Stimulated activated CD8-positive, alpha-beta memory T cell treated with anti-CD3 and anti-CD28 coated beads, Interleukin-4, amount 100 ng/mL, for 24 hours (primary cell): ENCODE measurements at regions not wholly inside any gene's neighbourhood (a gene's known extent, or its start where the extent isn't known, plus 50 kb on each side); places are given as distances from the start of the nearest gene placed in this dataset.

ENCODE experiments used
- DNase-seq: peaks from one replicate; pipeline ENCODE4 v3.0.0-alpha.2; 2020; ENCODE audit warnings: low read depth

- no peak for DNase-seq
Measured at GRCh38 chr5:54611290-54611951, 93.9 kb downstream of the SNX18 start.

GRCh38 chr5:54610197-54610944, 92.8 kb downstream of the SNX18 start:
- DNase-seq: no peak

GRCh38 chr5:54608423-54609085, 91.0 kb downstream of the SNX18 start:
- DNase-seq: no peak

GRCh38 chr5:54607006-54607405, 89.4 kb downstream of the SNX18 start:
- DNase-seq: no peak

- DNase-seq: no peak
Measured at GRCh38 chr5:54603372-54603771, 85.8 kb downstream of the SNX18 start.

- no peak for DNase-seq
Measured at GRCh38 chr5:54602475-54602874, 84.9 kb downstream of the SNX18 start.

GRCh38 chr5:54601411-54602230, 84.1 kb downstream of the SNX18 start:
- DNase-seq: no peak
